GM12878 (cell line): ENCODE measurements at regions not wholly inside any gene's neighbourhood (a gene's known extent, or its start where the extent isn't known, plus 50 kb on each side); places are given as distances from the start of the nearest gene placed in this dataset.
"Not testable (repeated sequence)": the region's sequence is repeated elsewhere in the genome, so short reads cannot be mapped to it uniquely, and the experiment has no call there.

Source experiments
- ATAC-seq: fragments of 200-7000 bp; cut with Tn5 transposase; 3 replicates; pipeline ENCODE4 v1.9.1; 2020; ENCODE audit warnings: mild to moderate bottlenecking, moderate library complexity
- BruUV-seq: library from RNA; stranded (reverse); fragments of 400-500 nt; replicated peaks from 2 replicates; lab custom pipeline; 2021; lab: Mats Ljungman, UMichigan
- CTCF ChIA-PET: fragments of 300-600 bp; sonication (Branson Sonifier 250); formaldehyde crosslinking; extraction: SDS; loops from one replicate; lab custom pipeline; 2021; ENCODE audit warnings: inconsistent platforms; lab: Yijun Ruan, JAX
- POLR2A ChIA-PET: fragments of 350-600 bp; formaldehyde crosslinking; extraction: SDS; loops from one replicate; lab custom pipeline; 2021; ENCODE audit warnings: inconsistent platforms; lab: Charles Lee
- RAD21 ChIA-PET: fragments of 300-600 bp; sonication (Branson Sonifier 250); formaldehyde crosslinking; loops from one replicate; lab custom pipeline; 2023; ENCODE audit warnings: antibody characterized with exemption; ENCODE audit not compliant: unreplicated experiment; lab: Charles Lee
- SMC1A ChIA-PET: fragments of 300-600 bp; sonication (Branson Sonifier 250); formaldehyde crosslinking; loops from one replicate; lab custom pipeline; 2023; ENCODE audit not compliant: unreplicated experiment, uncharacterized antibody; lab: Charles Lee
- DNase-seq: peaks from one replicate; pipeline ENCODE4 v3.0.0-alpha.2; 2011; ENCODE audit warnings: low read depth, low spot score
- FAIRE-seq: peaks from 3 replicates; lab custom pipeline; 2011; peaks lifted over from hg19 to GRCh38; lab: Jason Lieb, UNC
- H2AFZ ChIP-seq: 2 replicates; pipeline ENCODE4 v1.6.0; 2011; ENCODE audit warnings: low read depth, low read length, control low read depth; ENCODE audit not compliant: control insufficient read depth
- H3K27ac ChIP-seq: 2 replicates; pipeline ENCODE4 v1.5.1; 2011; ENCODE audit warnings: control low read depth; ENCODE audit not compliant: control insufficient read depth, insufficient read depth
- H3K27me3 ChIP-seq, 2 experiments: replicated peaks in 1 of 2; 2 replicates each; pipeline versions ENCODE4 v1.6.0 to v1.6.1; 2011; ENCODE audit warnings: low read length in 1 of 2; ENCODE audit not compliant: control insufficient read depth in 2 of 2, insufficient read depth in 2 of 2
- H3K36me3 ChIP-seq, 2 experiments: 2 replicates each; pipeline ENCODE4 v1.5.1; 2011; ENCODE audit warnings: low read length in 1 of 2; ENCODE audit not compliant: control insufficient read depth in 2 of 2, insufficient read depth in 2 of 2
- H3K4me1 ChIP-seq: 2 replicates; pipeline ENCODE4 v1.6.1; 2011; ENCODE audit warnings: mild to moderate bottlenecking, low read length, moderate library complexity, mixed read lengths; ENCODE audit not compliant: control insufficient read depth, insufficient read depth
- H3K4me2 ChIP-seq: 2 replicates; pipeline ENCODE4 v1.6.0; 2011; ENCODE audit warnings: control low read depth; ENCODE audit not compliant: control insufficient read depth, insufficient read depth
- H3K4me3 ChIP-seq: fragments of 200-600 bp; sonication (generic); 2 replicates; pipeline ENCODE4 v1.5.1; 2016
- H3K79me2 ChIP-seq: 2 replicates; pipeline ENCODE4 v1.6.0; 2011; ENCODE audit warnings: low read length; ENCODE audit not compliant: control insufficient read depth, insufficient read depth
- H3K9ac ChIP-seq: 2 replicates; pipeline ENCODE4 v1.8.0; 2011; ENCODE audit warnings: low read length, control low read depth, mixed read lengths; ENCODE audit not compliant: control insufficient read depth, insufficient read depth
- H3K9me3 ChIP-seq: replicated peaks from 3 replicates; pipeline ENCODE4 v1.5.1; 2011; ENCODE audit warnings: mild to moderate bottlenecking, low read length; ENCODE audit not compliant: control insufficient read depth, insufficient read depth
- H4K20me1 ChIP-seq: 2 replicates; pipeline ENCODE4 v1.6.0; 2011; ENCODE audit not compliant: control insufficient read depth, insufficient read depth
- BRCA1 ChIP-seq: IDR thresholded peaks from 2 replicates; pipeline ENCODE4 v1.6.1; 2011; ENCODE audit warnings: low read depth, low read length, improper control_type of control experiment
- DPF2 ChIP-seq: fragments of 450-650 bp; IDR thresholded peaks from 2 replicates; pipeline ENCODE4 v1.6.1; 2017; ENCODE audit warnings: mild to moderate bottlenecking
- MYB ChIP-seq: fragments of 150-350 bp; IDR thresholded peaks from 2 replicates; pipeline ENCODE4 v1.6.1; 2014; ENCODE audit warnings: mild to moderate bottlenecking, low read depth, low read length, borderline replicate concordance
- NFXL1 ChIP-seq: fragments of 450-650 bp; IDR thresholded peaks from 2 replicates; pipeline ENCODE4 v1.6.1; 2017; ENCODE audit warnings: antibody characterized with exemption, mild to moderate bottlenecking, borderline replicate concordance
- NR2C1 ChIP-seq: fragments of 450-650 bp; IDR thresholded peaks from 2 replicates; pipeline ENCODE4 v1.6.1; 2017; ENCODE audit warnings: antibody characterized with exemption, mild to moderate bottlenecking, moderate library complexity
- POLR2AphosphoS5 ChIP-seq: IDR thresholded peaks from 2 replicates; pipeline ENCODE4 v1.6.1; 2011; ENCODE audit warnings: mild to moderate bottlenecking, low read length, inconsistent platforms
- REST ChIP-seq: IDR thresholded peaks from 2 replicates; pipeline ENCODE4 v1.6.1; 2012; ENCODE audit warnings: mild to moderate bottlenecking, low read depth, low read length
- SMAD5 ChIP-seq: IDR thresholded peaks from 2 replicates; pipeline ENCODE4 v1.6.1; 2016; ENCODE audit warnings: antibody characterized with exemption, low read depth
- SMC3 ChIP-seq: IDR thresholded peaks from 2 replicates; pipeline ENCODE4 v1.6.1; 2011; ENCODE audit warnings: low read length, improper control_type of control experiment, borderline replicate concordance
- TARDBP ChIP-seq: IDR thresholded peaks from 2 replicates; pipeline ENCODE4 v1.6.1; 2016; ENCODE audit warnings: borderline replicate concordance
- USF1 ChIP-seq: IDR thresholded peaks from 2 replicates; pipeline ENCODE4 v1.6.1; 2011; ENCODE audit warnings: borderline replicate concordance, low read depth, mild to moderate bottlenecking, moderate library complexity, mixed read lengths, low read length; ENCODE audit not compliant: insufficient read depth; ENCODE audit errors: extremely low read length
- WGBS: methylation state at CpG from one replicate; pipeline ENCODE4 v1.1.6; 2016; ENCODE audit warnings: low lambda C conversion rate; ENCODE audit not compliant: insufficient replicate concordance, insufficient coverage; ENCODE audit errors: missing lambda C conversion rate; 5-methylcytosine and 5-hydroxymethylcytosine counted together
- in situ Hi-C: fragments of 300-500 bp; cut with MboI; formaldehyde crosslinking; loops from 9 replicates; pipeline ENCODE4 v1.14.3; 2018; ENCODE audit warnings: mixed read lengths
- intact Hi-C: fragments of 100-400 bp; cut with micrococcal nuclease; formaldehyde crosslinking; loops from one replicate; pipeline ENCODE4 v1.14.2; 2022; ENCODE audit not compliant: unreplicated experiment

GRCh38 chr14:105641075-105641937 is 114.9 kb downstream of the TMEM121 start:
- Histone ChIP-seq H3K79me2 (no peaks in the 10 kb centered on the region), H3K4me3 (no peak overlapping the region), H3K9me3 (no peaks in the 10 kb centered on the region), H3K36me3 (no peaks in the 10 kb centered on the region), H3K4me2 (no peak overlapping the region), H3K27me3 (no peaks in the 10 kb centered on the region; a peak in 1 of 4 replicates), H3K4me1 (no peaks in the 10 kb centered on the region)
- FAIRE-seq (no peak), DNase-seq (no peak), ATAC-seq (no peak)
- in situ Hi-C loops = no loop called here
- BruUV-seq = no TSS peak
- RAD21 ChIA-PET = no interaction called here
- SMC1A ChIA-PET = no interaction called here
- TF ChIP-seq SMC3 = no peak
- no peak for TF ChIP-seq TARDBP
- no peak for TF ChIP-seq MYB
- no peak for TF ChIP-seq USF1
- TF ChIP-seq POLR2AphosphoS5 = no peak
- no peak for TF ChIP-seq REST
- TF ChIP-seq SMAD5 = no peak
- TF ChIP-seq NFXL1 = no peak
- no peak for TF ChIP-seq BRCA1
- TF ChIP-seq NR2C1 = no peak
- TF ChIP-seq DPF2 = no peak
- TF ChIP-seq, all 136 proteins: peak for 0
- Histone ChIP-seq H4K20me1 (no peaks in the 10 kb centered on the region), H3K9ac (no peak overlapping the region), H2AFZ (no peak overlapping the region), H3K27ac (no peak overlapping the region)
- intact Hi-C loops = no loop called here
- POLR2A ChIA-PET = no interaction called here
- 44% methylated on average over 13 of the region's 17 CpGs for WGBS
- CTCF ChIA-PET = no interaction called here

GRCh38 chr14:105641951-105642350 is 115.6 kb downstream of the TMEM121 start:
- H3K27me3 ChIP-seq, DNase-seq, H3K79me2 ChIP-seq, H3K9me3 ChIP-seq, SMC1A ChIA-PET, H3K4me2 ChIP-seq, CTCF ChIA-PET, POLR2A ChIA-PET, RAD21 ChIA-PET, H3K4me3 ChIP-seq, H2AFZ ChIP-seq, intact Hi-C loops, H3K4me1 ChIP-seq, in situ Hi-C loops, BruUV-seq, H3K27ac ChIP-seq, ATAC-seq, H3K36me3 ChIP-seq, FAIRE-seq, H4K20me1 ChIP-seq, H3K9ac ChIP-seq: not testable (repeated sequence)
- 63% methylated on average over 9 of the region's 12 CpGs for WGBS
